Common myeloid progenitor, CD34-positive (primary cell): ENCODE measurements at regions not wholly inside any gene's neighbourhood (a gene's known extent, or its start where the extent isn't known, plus 50 kb on each side); places are given as distances from the start of the nearest gene placed in this dataset.

Experiments used
- CTCF ChIA-PET: fragments of 350-600 bp; sonication (Branson Sonifier 250); formaldehyde crosslinking; loops from one replicate; lab custom pipeline; 2021; ENCODE audit warnings: antibody characterized with exemption; lab: Charles Lee
- POLR2A ChIA-PET: fragments of 350-600 bp; sonication (Branson Sonifier 250); formaldehyde crosslinking; loops from one replicate; lab custom pipeline; 2021; ENCODE audit warnings: antibody characterized with exemption; lab: Charles Lee
- DNase-seq, 3 donors: peaks; one replicate each; pipeline versions ENCODE4 v3.0.0 to v3.0.0-alpha.2; 2013
- H3K27ac ChIP-seq, 2 experiments: 1 replicate in 1 of 2; 2 replicates in 1 of 2; pipeline ENCODE4 v1.7.0; 2013; ENCODE audit warnings: inconsistent platforms in 2 of 2, low read length in 2 of 2, mild to moderate bottlenecking in 2 of 2, low read depth in 1 of 2, moderate library complexity in 1 of 2; ENCODE audit not compliant: severe bottlenecking in 2 of 2, insufficient read depth in 1 of 2, poor library complexity in 1 of 2
- H3K27me3 ChIP-seq, 5 experiments: replicated peaks in 2 of 5; 1 replicate in 3 of 5; 2 replicates in 2 of 5; pipeline versions ENCODE4 v1.6.1 to v1.7.0; 2013; ENCODE audit warnings: low read length in 4 of 5, mild to moderate bottlenecking in 2 of 5, moderate library complexity in 2 of 5, inconsistent platforms in 1 of 5; ENCODE audit not compliant: insufficient read depth in 5 of 5, control insufficient read depth in 4 of 5
- H3K36me3 ChIP-seq, 4 experiments: 1 replicate in 2 of 4; 2 replicates in 2 of 4; pipeline versions ENCODE4 v1.6.1 to v1.7.0; 2013; ENCODE audit warnings: low read length in 3 of 4, control low read depth in 1 of 4, mild to moderate bottlenecking in 1 of 4; ENCODE audit not compliant: control insufficient read depth in 4 of 4, insufficient read depth in 4 of 4
- H3K4me1 ChIP-seq, 4 experiments: 1 replicate in 3 of 4; 2 replicates in 1 of 4; pipeline versions ENCODE4 v1.6.1 to v1.7.1; 2013; ENCODE audit warnings: low read length in 3 of 4, mild to moderate bottlenecking in 3 of 4, control low read depth in 1 of 4, inconsistent platforms in 1 of 4, moderate library complexity in 1 of 4; ENCODE audit not compliant: control insufficient read depth in 4 of 4, insufficient read depth in 4 of 4; ENCODE audit errors: control extremely low read depth in 1 of 4
- H3K4me3 ChIP-seq, 7 experiments: 1 replicate in 4 of 7; 2 replicates in 3 of 7; pipeline versions ENCODE4 v1.5.1 to v1.7.0; 2013; ENCODE audit warnings: mild to moderate bottlenecking in 7 of 7, low read length in 6 of 7, moderate library complexity in 6 of 7, inconsistent platforms in 2 of 7, low read depth in 2 of 7, control low read depth in 1 of 7; ENCODE audit not compliant: insufficient read depth in 4 of 7, control insufficient read depth in 1 of 7; ENCODE audit errors: extremely low read depth in 1 of 7
- H3K9me3 ChIP-seq, 5 experiments: 1 replicate in 4 of 5; 2 replicates in 1 of 5; pipeline versions ENCODE4 v1.6.1 to v1.7.1; 2013; ENCODE audit warnings: low read length in 4 of 5, mild to moderate bottlenecking in 2 of 5, inconsistent platforms in 1 of 5, low read depth in 1 of 5, moderate library complexity in 1 of 5; ENCODE audit not compliant: control insufficient read depth in 4 of 5, insufficient read depth in 2 of 5; ENCODE audit errors: control extremely low read depth in 1 of 5
- WGBS: methylation state at CpG from one replicate; pipeline ENCODE4 v1.1.5; 2013; ENCODE audit not compliant: insufficient coverage; 5-methylcytosine and 5-hydroxymethylcytosine counted together

- no peak for DNase-seq
- POLR2A ChIA-PET = no interaction called here
- Histone ChIP-seq H3K9me3 (peaks cover 0 to 5% (median under 1%) of the 10 kb centered on the region in 5 experiments), H3K27ac (no peak overlapping the region), H3K27me3 (no peaks in the 10 kb centered on the region), H3K36me3 (no peaks in the 10 kb centered on the region), H3K4me3 (no peak overlapping the region), H3K4me1 (no peaks in the 10 kb centered on the region)
- CTCF ChIA-PET = interaction anchor here (1.0 kb wide), 1 partner anchor 8 kb away, joined by 3 read pairs; no protein-coding TSS in a partner anchor
- WGBS = 35% methylated on average over 3 of the region's 4 CpGs
Observed at GRCh38 chr14:98798099-98798498, 473.9 kb downstream of the BCL11B start.

DNA sequence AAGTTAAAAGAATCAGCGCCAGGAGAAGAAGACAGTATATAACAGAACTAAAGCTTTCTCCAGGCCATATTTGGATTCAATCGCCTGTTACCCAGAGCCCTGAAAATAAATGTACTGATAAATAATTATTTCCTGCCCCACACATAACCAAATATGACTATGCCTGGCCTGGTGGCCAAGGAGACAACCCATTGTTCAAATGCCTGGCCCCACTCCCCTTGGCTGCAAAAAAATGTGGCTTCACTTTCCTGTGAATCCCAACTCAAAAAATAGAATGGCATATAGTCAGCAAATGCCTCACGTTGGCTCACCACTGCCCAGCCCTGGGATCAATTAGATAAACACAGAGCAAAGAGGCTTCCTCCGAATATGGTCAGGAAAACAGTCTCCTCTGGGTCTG is 472.1 kb downstream of the BCL11B start:
- no peak for DNase-seq
- H3K9me3 ChIP-seq = peaks cover 0 to 1% (median 0%) of the 10 kb centered on the region in 5 experiments
- no peaks in the 10 kb centered on the region for H3K4me1 ChIP-seq
- H3K27ac ChIP-seq = no peak overlapping the region
- CTCF ChIA-PET = no interaction called here
- no peaks in the 10 kb centered on the region for H3K36me3 ChIP-seq
- H3K4me3 ChIP-seq = no peak overlapping the region
- POLR2A ChIA-PET = no interaction called here
- H3K27me3 ChIP-seq = peaks cover 0 to 2% (median 0%) of the 10 kb centered on the region in 5 experiments
- 88% methylated on average over 1 of the region's 4 CpGs for WGBS

DNA sequence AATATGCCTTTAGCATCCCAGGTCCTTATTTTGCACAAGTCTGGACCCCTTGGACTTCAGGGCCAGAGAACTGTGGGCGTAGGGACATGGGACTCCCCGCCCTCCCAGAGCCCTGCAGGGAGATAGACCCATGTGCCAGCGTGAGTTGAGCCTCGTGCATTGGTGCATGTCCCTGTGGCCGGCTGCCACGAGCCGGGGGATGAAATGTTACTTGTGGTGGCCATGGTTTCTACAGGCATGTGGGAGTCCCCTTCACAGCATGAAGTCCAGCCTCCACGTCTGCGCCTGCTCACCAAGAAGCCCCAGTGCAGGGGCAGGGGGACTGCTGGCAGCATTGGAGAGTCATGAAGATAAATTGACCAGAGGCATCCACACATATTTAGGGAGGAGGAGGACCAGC is 470.0 kb downstream of the BCL11B start:
- DNase-seq = no peak
- Histone ChIP-seq H3K9me3 (peaks cover 0 to 1% (median 0%) of the 10 kb centered on the region in 5 experiments), H3K27me3 (peaks cover 0 to 2% (median 0%) of the 10 kb centered on the region in 5 experiments), H3K27ac (no peak overlapping the region), H3K4me1 (no peaks in the 10 kb centered on the region), H3K36me3 (no peaks in the 10 kb centered on the region), H3K4me3 (no peak overlapping the region)
- POLR2A ChIA-PET = no interaction called here
- CTCF ChIA-PET = no interaction called here
- WGBS = 94% methylated on average over 9 of the region's 9 CpGs

DNA sequence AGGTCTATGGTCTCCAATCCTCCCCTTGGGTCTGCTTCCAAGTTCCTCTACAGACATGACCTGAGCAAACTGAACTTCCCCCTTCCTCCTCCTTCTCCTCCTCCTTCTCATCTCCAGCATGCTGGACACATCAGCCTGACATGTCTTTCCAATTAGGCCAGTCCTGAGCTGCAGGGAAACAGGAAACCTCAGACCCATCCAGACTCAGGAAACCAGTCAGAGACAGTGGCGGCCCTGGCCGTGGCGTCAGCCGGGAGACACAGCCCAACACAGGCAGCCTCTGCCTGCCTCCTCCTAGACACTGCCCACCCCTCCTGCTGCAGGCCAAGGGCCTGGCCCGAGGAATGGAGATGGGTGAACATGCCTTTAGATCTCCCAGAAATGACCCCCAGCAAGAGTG is 468.8 kb downstream of the BCL11B start:
- no peak for DNase-seq
- ChIA-PET POLR2A (no interaction called here), CTCF (no interaction called here)
- H3K27me3 ChIP-seq = peaks cover 0 to 2% (median 0%) of the 10 kb centered on the region in 5 experiments
- 34% methylated on average over 5 of the region's 5 CpGs for WGBS
- no peak overlapping the region for H3K27ac ChIP-seq
- H3K36me3 ChIP-seq = no peaks in the 10 kb centered on the region
- no peak overlapping the region for H3K4me3 ChIP-seq
- no peaks in the 10 kb centered on the region for H3K4me1 ChIP-seq
- H3K9me3 ChIP-seq = peaks cover 0 to 1% (median 0%) of the 10 kb centered on the region in 5 experiments

- ChIA-PET CTCF (no interaction called here), POLR2A (no interaction called here)
- H3K27me3 ChIP-seq = no peaks in the 10 kb centered on the region
- WGBS = 88% methylated on average over 7 of the region's 12 CpGs
- H3K4me3 ChIP-seq = no peak overlapping the region
- H3K36me3 ChIP-seq = no peaks in the 10 kb centered on the region
- H3K4me1 ChIP-seq = no peaks in the 10 kb centered on the region
- peaks cover 0 to 1% (median 0%) of the 10 kb centered on the region in 5 experiments for H3K9me3 ChIP-seq
- H3K27ac ChIP-seq = no peak overlapping the region
- DNase-seq = no peak
Observed at GRCh38 chr14:98808494-98809407, 463.2 kb downstream of the BCL11B start.

- no peak overlapping the region for H3K27ac ChIP-seq
- no peaks in the 10 kb centered on the region for H3K9me3 ChIP-seq
- ChIA-PET POLR2A (no interaction called here), CTCF (no interaction called here)
- no peaks in the 10 kb centered on the region for H3K27me3 ChIP-seq
- no peak overlapping the region for H3K4me3 ChIP-seq
- DNase-seq = no peak
- H3K4me1 ChIP-seq = no peaks in the 10 kb centered on the region
- H3K36me3 ChIP-seq = no peaks in the 10 kb centered on the region
- WGBS = 94% methylated on average over 8 of the region's 8 CpGs
Observed at GRCh38 chr14:98816195-98816594, 455.8 kb downstream of the BCL11B start.

GRCh38 chr14:98816720-98817119 is 455.3 kb downstream of the BCL11B start:
- CTCF ChIA-PET = no interaction called here
- Histone ChIP-seq H3K4me1 (no peaks in the 10 kb centered on the region), H3K27me3 (no peaks in the 10 kb centered on the region), H3K4me3 (no peak overlapping the region), H3K27ac (no peak overlapping the region), H3K9me3 (no peaks in the 10 kb centered on the region), H3K36me3 (no peaks in the 10 kb centered on the region)
- 47% methylated on average over 7 of the region's 7 CpGs for whole genome bisulfite sequencing
- POLR2A ChIA-PET = no interaction called here
- no peak for DNase-seq
